HFFc6 (cell line): ENCODE measurements at regions not wholly inside any gene's neighbourhood (a gene's known extent, or its start where the extent isn't known, plus 50 kb on each side); places are given as distances from the start of the nearest gene placed in this dataset.

Source experiments
- DNase-seq: peaks from one replicate; pipeline ENCODE4 v3.0.0-alpha.2; 2018
- H3K27ac Mint-ChIP-seq: 2 replicates; pipeline ENCODE4 v1.8.0; 2020; ENCODE audit warnings: mild to moderate bottlenecking, mixed read lengths
- H3K27me3 Mint-ChIP-seq: 2 replicates; pipeline ENCODE4 v1.8.0; 2021; ENCODE audit warnings: mild to moderate bottlenecking, moderate library complexity, mixed read lengths; ENCODE audit not compliant: insufficient read depth
- H3K36me3 Mint-ChIP-seq: 2 replicates; pipeline ENCODE4 v1.8.0; 2021; ENCODE audit warnings: low read depth, mixed read lengths
- H3K4me1 Mint-ChIP-seq: 2 replicates; pipeline ENCODE4 v1.8.0; 2020; ENCODE audit warnings: low read depth, mixed read lengths
- H3K4me3 Mint-ChIP-seq: 2 replicates; pipeline ENCODE4 v1.8.0; 2020; ENCODE audit warnings: mild to moderate bottlenecking, moderate library complexity, mixed read lengths
- H3K9me3 Mint-ChIP-seq: 2 replicates; pipeline ENCODE4 v1.8.0; 2020; ENCODE audit warnings: mild to moderate bottlenecking, mixed read lengths
- TF ChIP-seq, protein P1 (sequence below): fragments of 200-600 bp; sonication (generic); IDR thresholded peaks from 2 replicates; pipeline ENCODE4 v1.5.0; 2021; ENCODE audit warnings: antibody characterized with exemption, mild to moderate bottlenecking

DNA sequence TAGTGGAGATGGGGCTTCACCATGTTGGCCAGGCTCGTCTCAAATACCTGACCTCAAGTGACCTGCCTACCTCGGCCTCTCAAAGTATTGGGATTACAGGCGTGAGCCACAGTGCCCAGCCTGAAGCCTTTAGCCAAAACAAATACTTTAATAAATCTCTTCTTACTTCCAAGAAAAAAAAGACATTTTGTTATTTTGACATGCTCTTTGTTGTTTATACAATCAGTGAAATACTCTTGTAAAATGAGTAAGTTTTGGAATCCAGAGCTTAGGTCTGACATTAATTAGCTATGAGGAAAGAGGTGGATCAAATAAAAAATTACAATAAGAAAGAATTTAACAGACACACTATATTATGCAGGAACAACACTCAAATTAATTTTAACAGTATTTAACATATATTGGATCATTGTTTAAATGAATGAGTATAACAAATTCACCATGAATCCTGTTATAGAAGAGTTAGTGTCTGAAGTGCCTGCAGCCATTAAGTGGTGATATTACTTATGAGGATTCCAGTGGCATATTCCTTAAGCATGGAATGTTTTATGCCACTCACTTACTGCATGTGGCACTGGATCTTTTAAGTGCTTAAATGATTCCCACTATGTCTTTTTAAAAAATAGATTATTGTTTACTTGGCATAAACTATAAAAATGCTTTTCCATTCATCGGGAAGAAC lies 260.1 kb upstream of the GIMD1 start:
- Mint-ChIP-seq H3K4me3 (no peak overlapping the region), H3K9me3 (no peaks in the 10 kb centered on the region), H3K36me3 (no peaks in the 10 kb centered on the region), H3K27me3 (no peaks in the 10 kb centered on the region; the same call in 1 of the 2 replicates), H3K4me1 (peaks cover 34% of the 10 kb centered on the region), H3K27ac (peak overlapping the region; percentile 15; the same call in 1 of the 2 replicates)
- DNase-seq, result no peak
- TF ChIP-seq, protein P1, sequence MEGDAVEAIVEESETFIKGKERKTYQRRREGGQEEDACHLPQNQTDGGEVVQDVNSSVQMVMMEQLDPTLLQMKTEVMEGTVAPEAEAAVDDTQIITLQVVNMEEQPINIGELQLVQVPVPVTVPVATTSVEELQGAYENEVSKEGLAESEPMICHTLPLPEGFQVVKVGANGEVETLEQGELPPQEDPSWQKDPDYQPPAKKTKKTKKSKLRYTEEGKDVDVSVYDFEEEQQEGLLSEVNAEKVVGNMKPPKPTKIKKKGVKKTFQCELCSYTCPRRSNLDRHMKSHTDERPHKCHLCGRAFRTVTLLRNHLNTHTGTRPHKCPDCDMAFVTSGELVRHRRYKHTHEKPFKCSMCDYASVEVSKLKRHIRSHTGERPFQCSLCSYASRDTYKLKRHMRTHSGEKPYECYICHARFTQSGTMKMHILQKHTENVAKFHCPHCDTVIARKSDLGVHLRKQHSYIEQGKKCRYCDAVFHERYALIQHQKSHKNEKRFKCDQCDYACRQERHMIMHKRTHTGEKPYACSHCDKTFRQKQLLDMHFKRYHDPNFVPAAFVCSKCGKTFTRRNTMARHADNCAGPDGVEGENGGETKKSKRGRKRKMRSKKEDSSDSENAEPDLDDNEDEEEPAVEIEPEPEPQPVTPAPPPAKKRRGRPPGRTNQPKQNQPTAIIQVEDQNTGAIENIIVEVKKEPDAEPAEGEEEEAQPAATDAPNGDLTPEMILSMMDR, result no peak

DNA sequence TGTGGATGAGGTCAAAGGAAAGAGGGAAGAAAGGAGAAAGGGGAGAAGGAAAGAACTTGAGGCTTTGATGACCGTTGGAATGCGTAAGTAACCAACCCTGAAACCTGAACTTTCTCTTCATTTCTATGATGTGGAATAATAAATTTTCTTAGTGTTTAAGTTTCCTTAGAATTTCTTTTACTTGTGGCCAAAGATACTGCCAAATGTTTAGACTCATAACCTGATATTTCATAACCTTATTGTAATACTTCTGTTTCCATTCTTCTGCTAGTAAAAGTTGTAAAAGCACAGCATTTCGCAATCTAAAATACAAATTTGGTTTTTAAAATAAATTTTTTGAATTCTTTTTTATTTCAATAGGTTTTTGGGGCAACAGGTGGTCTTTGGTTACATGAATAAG lies 258.5 kb upstream of the GIMD1 start:
- TF ChIP-seq, protein P1, result no peak
- Mint-ChIP-seq H3K36me3 (no peaks in the 10 kb centered on the region), H3K27me3 (no peaks in the 10 kb centered on the region), H3K4me1 (peaks cover 34% of the 10 kb centered on the region), H3K27ac (no peak overlapping the region), H3K4me3 (no peak overlapping the region), H3K9me3 (no peaks in the 10 kb centered on the region)
- DNase-seq, result no peak

DNA sequence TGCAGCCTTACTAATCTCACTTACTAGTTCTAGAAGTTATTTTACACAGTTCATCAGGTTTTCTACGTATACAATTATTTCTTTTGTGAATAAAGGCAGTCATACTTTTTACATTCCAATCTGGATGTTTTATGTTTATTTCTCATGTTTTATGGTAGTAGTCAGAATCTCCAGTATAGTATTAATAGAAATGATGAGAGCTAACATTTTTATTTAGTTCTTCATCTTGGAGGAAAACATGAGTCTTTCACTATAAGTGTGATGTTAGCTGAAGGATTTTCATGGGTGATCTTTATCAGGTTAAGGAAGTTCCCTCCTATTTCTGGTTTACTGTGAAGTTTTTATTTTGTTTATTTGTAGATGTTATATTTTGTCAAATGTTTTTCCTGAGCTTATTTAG lies 256.1 kb upstream of the GIMD1 start:
- Mint-ChIP-seq H3K4me3 (no peak overlapping the region), H3K9me3 (no peaks in the 10 kb centered on the region), H3K4me1 (peaks cover 30% of the 10 kb centered on the region), H3K36me3 (no peaks in the 10 kb centered on the region), H3K27me3 (no peaks in the 10 kb centered on the region), H3K27ac (no peak overlapping the region)
- DNase-seq, result peak; percentile 15
- TF ChIP-seq, protein P1, result no peak

DNA sequence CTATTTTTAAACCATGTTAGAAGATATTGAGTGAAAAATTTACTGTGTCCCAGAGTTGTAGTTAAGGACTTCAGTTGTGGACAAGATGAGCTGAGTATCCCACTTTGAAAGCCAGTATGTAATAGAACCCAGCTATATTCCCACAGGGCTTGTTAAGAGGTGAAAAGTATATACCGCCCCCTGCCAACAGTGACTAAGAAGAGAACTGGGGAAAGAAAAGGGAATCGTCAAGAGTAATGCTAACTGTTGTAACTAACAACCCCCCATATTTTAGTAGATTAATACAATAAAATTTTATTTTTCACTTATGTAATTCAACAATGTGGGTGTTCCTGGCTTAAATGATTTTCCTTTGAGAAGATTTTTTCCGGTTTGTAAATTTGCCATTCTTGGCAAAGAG lies 250.4 kb upstream of the GIMD1 start:
- no peaks in the 10 kb centered on the region for H3K9me3 Mint-ChIP-seq
- H3K27me3 Mint-ChIP-seq, result no peaks in the 10 kb centered on the region
- no peak overlapping the region for H3K4me3 Mint-ChIP-seq
- H3K4me1 Mint-ChIP-seq, result peaks cover 25% of the 10 kb centered on the region
- DNase-seq, result no peak
- TF ChIP-seq, protein P1, result peak; percentile 34
- H3K36me3 Mint-ChIP-seq, result no peaks in the 10 kb centered on the region
- no peak overlapping the region for H3K27ac Mint-ChIP-seq

DNA sequence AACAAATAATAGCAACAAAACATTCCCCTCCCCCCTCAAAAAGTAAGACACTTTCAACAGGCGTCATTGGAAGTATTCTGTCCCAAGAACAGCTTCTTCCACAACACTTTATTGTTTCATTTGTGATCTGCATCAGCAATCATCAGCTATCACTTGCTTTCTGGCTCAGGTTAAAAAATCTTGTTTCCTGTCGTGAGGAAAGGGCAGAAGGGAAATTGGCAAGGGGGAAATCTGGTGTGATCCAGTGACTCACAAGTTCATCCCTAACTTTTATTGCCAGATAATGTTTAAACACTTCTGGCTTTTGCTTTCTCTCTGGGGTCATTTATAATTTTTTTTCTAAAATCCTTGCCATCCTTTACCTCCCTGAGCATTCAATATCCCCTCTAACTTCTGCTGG lies 247.4 kb upstream of the GIMD1 start:
- Mint-ChIP-seq H3K27ac (no peak overlapping the region; the same call in 1 of the 2 replicates), H3K4me1 (peaks cover 34% of the 10 kb centered on the region), H3K9me3 (no peaks in the 10 kb centered on the region), H3K36me3 (no peaks in the 10 kb centered on the region), H3K4me3 (no peak overlapping the region), H3K27me3 (no peaks in the 10 kb centered on the region)
- DNase-seq, result no peak
- TF ChIP-seq, protein P1, result no peak
